HK-2 (cell line): ENCODE measurements at regions not wholly inside any gene's neighbourhood (a gene's known extent, or its start where the extent isn't known, plus 50 kb on each side); places are given as distances from the start of the nearest gene placed in this dataset.
"Not testable (repeated sequence)": the region's sequence is repeated elsewhere in the genome, so short reads cannot be mapped to it uniquely, and the experiment has no call there.

ENCODE experiments used
- DNase-seq: peaks from one replicate; pipeline ENCODE4 v3.0.0-alpha.2; 2018; ENCODE audit not compliant: unreplicated experiment

- no peak for DNase-seq
These were observed 113.3 kb upstream of the SHISA3 start for GRCh38 chr4:42284030-42284429.

GRCh38 chr4:42288876-42289275 is 108.4 kb upstream of the SHISA3 start:
- DNase-seq = not testable (repeated sequence)

GRCh38 chr4:42292192-42292591 is 105.1 kb upstream of the SHISA3 start:
- DNase-seq = not testable (repeated sequence)

GRCh38 chr4:42293967-42294813 is 103.1 kb upstream of the SHISA3 start:
- DNase-seq = no peak

DNA sequence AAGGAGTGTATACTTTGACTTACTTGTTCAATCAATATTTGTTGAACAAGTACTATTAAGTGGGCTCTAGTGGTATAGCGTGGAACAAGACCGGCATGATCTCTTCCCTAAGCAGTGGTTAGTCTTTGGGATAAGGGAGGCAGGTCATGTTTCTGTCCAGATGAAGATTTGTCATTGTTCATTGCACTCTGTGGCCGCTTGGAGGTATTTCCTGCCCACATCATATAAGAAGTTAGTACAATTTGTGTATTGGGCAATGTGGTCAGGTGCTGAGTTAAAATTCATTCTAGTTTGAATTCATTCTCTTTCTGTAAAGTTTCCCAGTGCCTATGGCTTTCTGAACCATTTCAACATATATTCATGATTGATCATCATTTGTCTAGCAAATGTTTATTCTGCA is 101.1 kb upstream of the SHISA3 start:
- no peak for DNase-seq

DNA sequence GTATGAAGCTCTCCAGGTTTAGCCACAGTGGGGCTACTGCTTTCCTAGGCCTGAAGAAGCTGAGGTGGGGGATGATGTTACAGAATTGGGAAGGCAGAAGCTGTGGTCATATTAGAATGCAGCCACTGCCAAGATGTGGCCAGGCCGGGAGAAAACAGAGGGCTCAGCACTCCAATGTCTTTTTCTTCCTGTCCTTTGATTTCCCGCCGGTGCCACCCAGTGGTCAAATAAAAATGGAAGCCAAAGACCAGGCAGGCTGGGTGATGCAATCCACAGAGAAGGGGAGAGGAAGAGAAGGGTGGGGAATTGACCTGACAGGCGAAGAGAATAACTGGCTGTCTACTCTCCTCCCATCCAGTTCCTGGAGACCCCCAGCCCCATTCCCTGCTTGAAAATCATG is 94.9 kb upstream of the SHISA3 start:
- DNase-seq = peak; percentile 48

- DNase-seq = no peak
These were observed 90.8 kb upstream of the SHISA3 start for GRCh38 chr4:42306221-42307109.

DNA sequence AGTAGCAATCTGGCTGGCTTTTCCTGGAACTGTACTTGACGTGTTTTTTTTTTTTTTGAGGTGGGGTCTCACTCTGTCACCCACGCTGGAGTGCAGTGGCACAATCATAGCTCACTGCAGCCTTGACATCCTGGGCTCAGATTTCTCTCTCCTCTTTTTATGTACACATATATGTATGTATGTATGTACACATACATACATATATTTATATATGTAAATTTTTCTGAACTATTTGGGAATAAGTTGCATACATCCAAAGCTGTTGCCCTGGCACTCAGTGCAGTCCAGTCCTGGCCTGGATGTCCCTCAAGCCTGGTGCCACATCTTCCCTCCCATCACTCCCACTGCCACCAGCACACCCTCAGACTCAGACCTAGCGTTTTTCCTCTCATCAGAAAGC is 89.0 kb upstream of the SHISA3 start:
- no peak for DNase-seq

DNA sequence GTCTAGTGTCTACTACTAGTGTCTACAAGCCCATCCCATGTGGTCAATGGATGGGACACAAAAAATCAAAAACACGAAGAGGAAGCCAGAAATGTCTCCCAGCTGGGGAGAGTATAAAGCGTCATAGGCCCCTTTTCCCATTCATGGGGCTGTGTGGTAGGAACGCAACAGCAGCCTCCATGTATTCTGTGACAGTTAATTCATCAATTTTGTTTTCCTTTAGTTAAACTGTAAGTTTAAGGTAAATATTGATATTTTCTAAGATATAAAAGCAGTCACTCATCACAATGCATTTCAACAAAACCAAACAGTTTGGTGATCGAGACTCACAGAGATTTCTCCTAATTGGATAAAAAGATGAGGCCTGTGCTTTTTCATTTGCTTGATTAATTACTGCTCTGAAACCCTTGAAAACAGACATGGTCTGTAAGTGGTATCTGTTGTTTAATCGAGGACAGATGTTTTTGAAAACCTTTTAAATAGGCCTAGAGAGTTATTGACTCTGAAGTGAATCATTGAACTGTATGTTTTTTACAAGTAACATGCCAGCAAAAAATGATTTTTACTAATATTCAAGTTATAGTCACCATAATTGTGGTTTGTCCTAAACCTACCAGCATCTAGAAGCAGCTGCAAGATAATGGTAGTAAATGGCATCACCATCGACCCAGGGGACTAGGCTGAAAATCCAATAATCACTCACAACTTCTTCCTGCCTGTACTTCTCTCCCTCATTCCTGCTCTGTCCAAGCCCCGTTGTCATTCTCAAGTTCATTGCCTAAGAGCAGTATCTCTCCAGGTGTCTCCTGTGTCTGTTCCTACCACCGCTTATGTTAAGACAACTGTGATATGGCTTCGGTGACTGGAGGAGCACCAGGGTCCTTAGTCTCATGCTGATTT is 87.7 kb upstream of the SHISA3 start:
- no peak for DNase-seq

DNA sequence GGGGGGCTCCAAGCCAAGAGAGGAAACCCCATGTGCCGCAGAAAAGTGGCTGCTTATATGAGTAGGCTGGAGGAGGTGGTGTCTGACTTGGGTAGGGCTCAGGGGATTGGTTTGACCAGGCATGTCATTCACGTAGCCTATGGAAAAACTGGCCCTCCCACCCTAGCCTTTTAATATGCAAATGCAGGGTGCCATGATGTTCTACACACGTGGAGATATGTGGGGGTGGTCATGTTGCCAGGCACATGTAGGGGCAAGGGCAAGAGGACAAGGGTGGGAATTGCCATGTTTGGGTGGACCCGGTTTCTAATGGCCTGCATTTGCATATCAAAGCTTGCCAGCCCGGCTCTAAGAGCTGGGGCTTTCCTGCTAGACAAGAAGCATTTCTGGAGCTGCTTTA is 86.9 kb upstream of the SHISA3 start:
- DNase-seq = no peak

DNA sequence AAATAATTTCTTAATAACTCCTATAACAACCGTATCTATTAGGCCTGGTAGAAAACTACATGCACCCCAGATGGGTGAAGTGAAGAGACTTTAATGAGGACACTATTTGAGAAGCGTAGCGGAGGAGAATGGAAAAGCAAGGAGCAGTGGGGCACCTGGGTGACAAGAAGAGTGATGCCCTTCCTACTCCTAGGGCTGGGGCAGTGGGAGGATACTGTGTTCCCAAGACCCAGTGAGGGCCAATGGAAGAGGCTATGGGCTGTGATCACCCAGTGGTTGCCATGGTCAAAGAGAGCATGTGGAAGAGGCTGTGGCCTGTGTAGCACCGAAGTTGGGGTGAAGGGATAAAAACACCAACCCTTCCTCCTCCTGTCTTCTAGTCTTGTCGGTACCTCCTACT is 86.5 kb upstream of the SHISA3 start:
- no peak for DNase-seq

GRCh38 chr4:42311591-42311990 is 85.7 kb upstream of the SHISA3 start:
- no peak for DNase-seq

GRCh38 chr4:42313420-42313819 is 83.9 kb upstream of the SHISA3 start:
- DNase-seq = not testable (repeated sequence)

- no peak for DNase-seq
These were observed 83.4 kb upstream of the SHISA3 start for GRCh38 chr4:42313872-42314271.

- no peak for DNase-seq
These were observed 82.1 kb upstream of the SHISA3 start for GRCh38 chr4:42315231-42315630.

DNA sequence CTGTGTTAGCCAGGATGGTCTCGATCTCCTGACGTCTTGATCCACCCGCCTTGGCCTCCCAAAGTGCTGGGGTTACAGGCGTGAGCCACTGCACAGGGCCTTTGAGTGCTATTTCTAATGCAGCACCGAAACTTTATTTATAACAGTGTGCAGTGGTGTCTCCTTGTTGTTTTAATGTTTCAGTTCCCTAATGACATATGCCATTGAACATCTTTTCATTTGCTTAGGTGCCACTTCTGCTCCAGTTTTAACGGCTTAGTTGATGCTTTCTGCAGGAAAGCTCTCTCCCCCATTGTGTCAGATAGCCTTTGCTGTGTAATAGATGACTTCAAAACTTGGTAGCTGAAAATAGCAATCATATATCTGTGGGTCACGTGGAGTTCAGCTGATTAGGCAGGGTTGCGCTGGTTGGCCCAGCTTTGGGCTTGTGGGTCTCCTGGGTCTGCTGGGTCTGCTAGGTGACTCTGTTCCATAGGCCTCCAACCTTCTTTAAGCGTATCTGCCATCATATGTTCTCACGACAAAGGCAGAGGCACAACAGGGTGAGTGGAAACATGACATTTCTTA is 76.4 kb upstream of the SHISA3 start:
- DNase-seq = no peak

DNA sequence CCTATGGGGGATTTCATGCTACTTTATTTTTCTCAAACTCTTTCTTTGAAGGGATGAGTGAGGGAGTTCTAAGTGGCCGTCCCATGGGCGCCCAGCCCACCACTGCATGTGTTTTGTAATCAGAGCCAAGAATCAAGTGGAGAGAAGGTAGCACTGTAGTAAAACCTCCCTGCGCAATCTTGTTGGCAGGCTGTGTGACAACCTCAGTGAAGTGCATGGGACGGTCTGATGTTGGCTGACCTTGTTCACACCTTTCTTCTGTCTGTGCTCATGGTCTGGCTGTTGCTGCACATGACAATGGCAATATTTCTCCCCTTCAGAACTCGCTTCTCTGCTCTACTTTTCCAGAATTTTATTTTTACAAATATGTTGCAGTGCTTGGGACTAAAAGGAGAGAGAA is 71.2 kb upstream of the SHISA3 start:
- no peak for DNase-seq

DNA sequence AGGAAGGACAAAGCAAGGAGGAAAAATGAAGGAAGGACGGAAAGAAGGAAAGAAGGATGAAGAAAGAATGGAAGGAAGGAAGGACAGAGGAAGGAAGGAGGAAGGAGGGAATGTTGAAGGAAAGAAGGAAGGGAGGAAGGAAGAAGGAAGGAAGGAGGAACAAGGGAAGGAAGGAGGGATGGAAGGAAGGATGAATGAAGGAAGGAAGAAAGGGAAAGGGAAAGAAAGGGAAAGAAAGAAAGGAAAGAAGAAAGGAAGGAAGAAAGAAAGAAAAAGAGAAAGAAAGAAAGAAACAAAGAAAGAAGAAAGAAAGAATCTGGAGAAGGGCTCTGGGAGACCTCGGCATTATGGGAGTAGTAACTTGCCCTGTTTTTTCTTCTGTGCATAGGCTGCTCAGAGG is 70.8 kb upstream of the SHISA3 start:
- DNase-seq = no peak

GRCh38 chr4:42327323-42327722 is 70.0 kb upstream of the SHISA3 start:
- DNase-seq = no peak

DNA sequence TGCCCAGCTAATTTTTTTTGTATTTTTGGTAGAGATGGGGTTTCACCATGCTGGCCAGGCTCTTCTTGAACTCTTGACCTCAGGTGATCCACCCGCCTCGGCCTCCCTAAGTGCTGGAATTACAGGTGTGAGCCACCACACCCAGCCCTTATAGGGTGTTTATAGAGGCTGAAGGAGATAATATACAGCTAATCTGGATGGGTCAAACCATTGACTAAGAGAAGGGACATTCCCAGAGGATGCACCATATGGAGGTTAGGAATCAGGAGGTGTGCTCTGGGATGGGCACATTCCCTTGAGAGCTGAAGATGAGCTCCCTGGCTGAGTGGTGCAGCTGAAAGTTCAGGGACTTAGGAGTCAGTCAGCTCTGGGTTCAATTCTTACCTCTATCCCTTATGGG is 68.3 kb upstream of the SHISA3 start:
- DNase-seq = no peak

GRCh38 chr4:42329421-42329820 is 67.9 kb upstream of the SHISA3 start:
- DNase-seq = no peak
